Fibroblast of the aortic adventitia (primary cell): ENCODE measurements at regions not wholly inside any gene's neighbourhood (a gene's known extent, or its start where the extent isn't known, plus 50 kb on each side); places are given as distances from the start of the nearest gene placed in this dataset.

ENCODE experiments used
- DNase-seq: peaks from one replicate; pipeline ENCODE4 v3.0.0-alpha.2; 2010; ENCODE audit warnings: low read depth
- H3K4me3 ChIP-seq: 2 replicates; pipeline ENCODE4 v1.5.1; 2011; ENCODE audit warnings: low read depth, mild to moderate bottlenecking, control low read depth, low read length, moderate library complexity
- TF ChIP-seq, protein P1 (sequence below): IDR thresholded peaks from 2 replicates; pipeline ENCODE4 v1.5.1; 2011; ENCODE audit warnings: mild to moderate bottlenecking, low read length, control low read depth, inconsistent platforms; ENCODE audit not compliant: insufficient read depth

DNA sequence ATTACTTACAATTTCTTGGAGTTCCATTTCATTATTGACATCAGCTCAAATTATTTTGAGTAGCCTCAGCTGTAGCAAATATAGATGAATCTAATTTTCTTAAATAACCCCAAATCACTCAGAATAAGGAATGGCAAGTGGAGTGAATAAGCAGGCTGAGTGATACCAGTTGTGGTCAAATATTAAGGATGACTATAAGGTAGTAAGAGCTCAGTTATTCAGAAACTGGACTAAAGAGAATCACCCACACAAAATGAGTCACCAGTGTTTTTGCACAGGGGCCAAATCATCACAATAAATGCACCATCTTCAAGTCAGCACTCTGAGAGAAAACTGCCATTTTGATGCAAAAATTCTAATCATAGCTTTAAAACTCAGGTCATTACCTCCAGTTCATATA, 128.9 kb upstream of the TARS1 start:
- TF ChIP-seq, protein P1, sequence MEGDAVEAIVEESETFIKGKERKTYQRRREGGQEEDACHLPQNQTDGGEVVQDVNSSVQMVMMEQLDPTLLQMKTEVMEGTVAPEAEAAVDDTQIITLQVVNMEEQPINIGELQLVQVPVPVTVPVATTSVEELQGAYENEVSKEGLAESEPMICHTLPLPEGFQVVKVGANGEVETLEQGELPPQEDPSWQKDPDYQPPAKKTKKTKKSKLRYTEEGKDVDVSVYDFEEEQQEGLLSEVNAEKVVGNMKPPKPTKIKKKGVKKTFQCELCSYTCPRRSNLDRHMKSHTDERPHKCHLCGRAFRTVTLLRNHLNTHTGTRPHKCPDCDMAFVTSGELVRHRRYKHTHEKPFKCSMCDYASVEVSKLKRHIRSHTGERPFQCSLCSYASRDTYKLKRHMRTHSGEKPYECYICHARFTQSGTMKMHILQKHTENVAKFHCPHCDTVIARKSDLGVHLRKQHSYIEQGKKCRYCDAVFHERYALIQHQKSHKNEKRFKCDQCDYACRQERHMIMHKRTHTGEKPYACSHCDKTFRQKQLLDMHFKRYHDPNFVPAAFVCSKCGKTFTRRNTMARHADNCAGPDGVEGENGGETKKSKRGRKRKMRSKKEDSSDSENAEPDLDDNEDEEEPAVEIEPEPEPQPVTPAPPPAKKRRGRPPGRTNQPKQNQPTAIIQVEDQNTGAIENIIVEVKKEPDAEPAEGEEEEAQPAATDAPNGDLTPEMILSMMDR, result no peak
- no peak overlapping the region for H3K4me3 ChIP-seq
- DNase-seq, result peak; percentile 96

DNA sequence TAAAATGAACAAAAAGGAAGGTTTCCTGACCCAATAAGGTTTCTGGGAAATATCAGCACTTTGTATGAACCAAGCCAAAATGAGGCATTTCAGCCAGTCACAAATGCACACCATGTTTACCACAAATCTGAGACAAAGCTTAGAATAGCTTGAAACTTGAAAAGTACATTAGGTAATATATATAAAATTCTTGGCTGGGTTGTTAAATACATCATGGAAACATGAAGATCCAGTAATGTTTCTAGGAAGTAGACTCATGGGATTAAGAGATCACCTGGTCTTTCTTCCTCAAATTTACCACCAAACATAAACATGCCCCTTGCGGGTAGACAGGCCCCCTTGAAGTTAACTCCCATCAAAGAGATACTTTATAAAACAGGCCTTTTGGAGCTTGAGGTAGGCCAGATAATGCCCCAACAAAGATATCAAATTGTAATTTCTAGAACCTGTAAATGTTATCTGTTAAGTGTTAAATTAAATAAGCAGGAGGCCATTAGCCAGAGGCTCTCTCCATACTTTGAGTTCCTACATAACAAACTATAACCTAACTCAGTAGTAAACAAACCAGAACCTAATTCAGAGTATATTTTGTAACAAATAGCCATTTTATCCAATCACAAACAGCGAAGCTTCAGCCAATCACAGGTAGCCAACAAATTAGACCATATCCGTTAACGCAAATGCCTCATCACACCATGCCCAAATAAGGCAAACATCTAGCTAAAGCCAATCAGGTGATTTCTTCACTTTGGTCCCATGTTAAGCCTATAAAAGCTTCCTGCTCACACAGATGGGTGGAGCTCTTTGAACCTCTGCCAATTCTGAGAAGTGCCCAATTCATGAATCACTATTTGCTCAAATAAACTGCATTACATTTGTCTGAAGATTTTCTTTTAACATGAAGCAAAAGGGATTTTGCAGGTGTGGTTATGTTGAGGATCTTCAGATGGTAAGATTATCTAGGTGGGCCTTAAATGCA, 127.9 kb upstream of the TARS1 start:
- TF ChIP-seq, protein P1, result no peak
- no peak overlapping the region for H3K4me3 ChIP-seq
- DNase-seq, result peak; percentile 99

DNA sequence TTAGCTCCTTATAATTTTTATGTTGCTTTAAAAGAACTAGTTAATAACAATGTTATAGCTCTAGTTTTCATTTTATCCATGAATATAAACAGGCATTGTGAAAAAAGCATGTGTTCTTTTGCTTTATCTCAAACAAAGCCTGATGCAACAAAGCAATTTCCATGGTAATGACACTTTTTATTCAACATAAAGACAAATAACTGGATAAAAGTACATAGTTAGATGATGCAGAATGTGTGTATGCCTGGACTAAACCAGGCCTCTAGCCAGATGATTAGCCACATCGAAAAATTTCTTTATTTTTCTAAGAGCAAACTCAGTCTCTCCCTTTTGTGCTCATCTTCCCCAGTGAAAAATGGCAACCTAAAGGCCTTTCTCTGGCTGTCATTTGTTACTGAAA, 125.6 kb upstream of the TARS1 start:
- TF ChIP-seq, protein P1, result no peak
- peak; percentile 91 for DNase-seq
- H3K4me3 ChIP-seq, result no peak overlapping the region

DNA sequence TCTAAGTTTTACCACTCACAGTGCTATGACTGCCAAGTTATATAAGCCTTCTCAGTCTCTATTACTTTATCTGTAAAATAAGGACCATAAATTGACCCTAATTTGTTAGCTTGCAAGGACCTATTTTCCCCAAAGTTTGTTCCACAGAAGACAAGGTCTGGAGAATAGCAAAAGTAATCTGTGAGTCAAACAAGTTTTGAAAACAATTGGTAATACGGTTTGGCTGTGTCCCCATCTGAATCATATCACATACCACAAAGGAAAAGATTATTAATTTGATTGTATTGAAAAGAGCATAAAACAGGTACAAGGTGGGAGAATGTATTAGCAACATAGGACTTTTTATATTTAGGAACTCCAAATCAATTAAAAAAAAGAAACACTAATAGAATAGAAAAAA, 124.0 kb upstream of the TARS1 start:
- H3K4me3 ChIP-seq, result no peak overlapping the region
- TF ChIP-seq, protein P1, result no peak
- DNase-seq, result peak; percentile 82

DNA sequence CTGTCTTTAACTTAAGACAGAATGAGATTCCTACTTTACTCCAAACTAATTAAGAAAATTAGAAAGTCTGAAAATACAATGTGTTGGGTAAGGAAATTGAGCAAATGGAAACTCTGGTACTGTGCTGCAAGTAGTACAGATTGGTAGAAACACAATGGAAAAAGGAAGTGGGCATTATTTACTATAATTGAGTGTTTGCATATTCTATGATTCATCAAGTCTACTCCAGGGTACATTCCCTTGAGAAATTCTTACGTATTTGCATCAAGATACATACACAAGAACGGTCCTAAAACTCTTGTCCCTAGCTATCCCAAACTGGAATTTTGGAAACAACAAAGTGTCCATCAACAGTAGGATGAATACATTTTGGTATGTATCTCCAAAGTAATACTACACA, 123.5 kb upstream of the TARS1 start:
- DNase-seq, result peak; percentile 59
- TF ChIP-seq, protein P1, result no peak
- no peak overlapping the region for H3K4me3 ChIP-seq

DNA sequence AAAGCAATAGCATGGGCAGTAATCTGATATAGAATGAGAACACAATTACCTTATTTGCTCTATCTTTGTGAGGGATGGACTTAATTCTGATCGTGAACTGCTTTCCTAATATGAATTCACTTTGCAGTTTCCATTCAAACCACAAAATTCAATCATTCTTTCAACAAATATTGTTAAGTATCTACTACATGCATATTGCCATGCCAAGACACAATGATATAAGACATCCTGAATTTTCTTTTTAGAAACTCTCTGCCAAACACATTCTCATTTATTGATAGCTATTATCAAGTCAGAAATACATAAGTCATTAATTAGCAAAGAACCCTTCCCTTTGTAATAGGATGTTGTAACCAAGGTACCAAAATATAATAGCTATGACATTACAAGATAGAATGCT, 121.6 kb upstream of the TARS1 start:
- H3K4me3 ChIP-seq, result no peak overlapping the region
- TF ChIP-seq, protein P1, result no peak
- peak; percentile 76 for DNase-seq
